Neuron (in vitro differentiated cells): ENCODE measurements at regions not wholly inside any gene's neighbourhood (a gene's known extent, or its start where the extent isn't known, plus 50 kb on each side); places are given as distances from the start of the nearest gene placed in this dataset.

Experiments used
- H2AFZ ChIP-seq: one replicate; pipeline ENCODE4 v1.6.1; 2013; ENCODE audit warnings: low read depth, mild to moderate bottlenecking, inconsistent platforms, low read length, moderate library complexity
- H3K27me3 ChIP-seq: one replicate; pipeline ENCODE4 v1.6.1; 2013; ENCODE audit warnings: low read length; ENCODE audit not compliant: insufficient read depth
- H3K36me3 ChIP-seq: one replicate; pipeline ENCODE4 v1.6.1; 2013; ENCODE audit warnings: low read length; ENCODE audit not compliant: insufficient read depth
- H3K4me1 ChIP-seq: one replicate; pipeline ENCODE4 v1.6.1; 2013; ENCODE audit warnings: low read length; ENCODE audit not compliant: insufficient read depth
- H3K4me3 ChIP-seq: 2 replicates; pipeline ENCODE4 v1.5.1; 2013; ENCODE audit warnings: mild to moderate bottlenecking, low read length, moderate library complexity
- H3K9me3 ChIP-seq: one replicate; pipeline ENCODE4 v1.6.1; 2013; ENCODE audit warnings: low read length

DNA sequence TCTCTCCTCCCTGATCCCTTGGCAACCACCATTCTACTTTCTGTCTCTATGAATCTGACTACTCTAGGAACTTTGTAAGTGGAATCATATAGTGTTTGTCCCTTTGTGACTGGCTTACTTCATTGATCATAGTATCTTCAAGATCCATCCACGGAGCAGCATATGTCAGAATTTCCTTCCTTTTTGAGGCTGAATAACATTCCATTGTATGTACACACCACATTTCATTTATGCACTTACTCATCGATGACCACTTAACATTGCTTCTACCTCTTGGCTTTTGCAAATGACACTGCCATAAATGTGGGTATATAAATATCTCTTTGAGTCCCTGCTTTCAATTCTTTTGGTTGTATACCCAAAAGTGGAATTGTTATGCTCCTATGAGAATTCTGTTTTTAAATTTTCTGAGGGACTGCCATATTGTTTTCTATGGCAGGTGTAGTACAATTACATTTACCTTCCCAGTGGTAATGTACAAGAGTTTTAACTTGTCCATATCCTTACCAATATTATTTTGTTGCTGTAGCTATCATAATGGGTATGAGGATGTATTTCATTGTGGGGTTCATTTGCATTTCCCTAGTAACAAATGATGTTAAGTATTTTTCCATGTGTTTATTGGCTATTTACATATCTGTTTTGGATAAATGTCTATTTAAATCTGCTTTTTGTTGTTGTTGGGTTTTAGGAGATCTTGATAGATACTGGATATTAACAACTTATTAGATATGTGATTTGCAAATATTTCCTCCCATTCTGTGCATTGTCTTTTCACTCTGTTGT lies 466.1 kb downstream of the C4orf33 start:
- H3K36me3 ChIP-seq = no peaks in the 10 kb centered on the region
- H3K4me3 ChIP-seq = no peak overlapping the region
- H3K9me3 ChIP-seq = no peaks in the 10 kb centered on the region
- H3K27me3 ChIP-seq = no peaks in the 10 kb centered on the region
- no peaks in the 10 kb centered on the region for H3K4me1 ChIP-seq
- no peak overlapping the region for H2AFZ ChIP-seq

DNA sequence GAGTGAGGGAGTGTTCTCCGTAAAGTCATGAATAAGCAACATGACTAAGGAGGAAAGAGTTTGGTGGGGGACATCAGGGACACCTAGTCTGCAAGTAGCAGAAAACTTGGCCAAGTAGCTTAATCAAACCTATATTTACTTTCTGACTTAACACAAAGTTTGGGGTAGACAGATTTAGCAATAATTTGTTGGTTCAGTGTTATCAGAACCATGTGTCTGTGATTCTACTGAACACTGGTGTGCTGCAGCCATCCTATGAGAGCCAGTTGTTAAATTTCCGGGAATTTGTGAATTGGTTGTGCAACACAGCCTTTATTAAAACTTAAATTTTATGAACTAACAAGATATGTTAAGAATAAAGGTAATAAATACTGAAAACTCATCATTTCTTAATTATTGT lies 469.3 kb downstream of the C4orf33 start:
- Histone ChIP-seq H3K9me3 (no peaks in the 10 kb centered on the region), H3K36me3 (no peaks in the 10 kb centered on the region), H3K4me1 (no peaks in the 10 kb centered on the region)

DNA sequence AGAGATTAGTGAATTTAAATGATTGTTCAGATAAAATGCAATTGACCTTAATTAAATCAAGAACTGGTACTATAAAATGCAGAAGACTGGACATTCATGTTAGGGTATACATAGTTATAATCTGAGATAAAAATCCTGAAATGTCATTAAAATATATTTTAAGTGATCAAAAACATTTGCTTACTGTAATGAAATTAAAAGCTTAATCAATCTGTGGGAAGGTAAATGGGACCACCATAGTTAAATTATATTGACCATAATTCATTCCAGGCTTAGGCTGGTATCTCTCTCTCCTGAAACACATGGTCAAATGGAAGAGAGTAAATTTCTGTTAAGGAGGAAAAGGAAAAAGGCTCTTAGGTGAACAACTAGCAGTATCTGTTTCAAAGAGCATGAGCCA lies 474.4 kb downstream of the C4orf33 start:
- Histone ChIP-seq H3K4me1 (no peaks in the 10 kb centered on the region), H2AFZ (no peak overlapping the region), H3K27me3 (no peaks in the 10 kb centered on the region), H3K36me3 (no peaks in the 10 kb centered on the region), H3K4me3 (no peak overlapping the region), H3K9me3 (no peaks in the 10 kb centered on the region)

More for the DNA sequence above, 469.3 kb downstream of the C4orf33 start:
- Histone ChIP-seq H3K4me3 (no peak overlapping the region), H3K27me3 (no peaks in the 10 kb centered on the region), H2AFZ (no peak overlapping the region)

DNA sequence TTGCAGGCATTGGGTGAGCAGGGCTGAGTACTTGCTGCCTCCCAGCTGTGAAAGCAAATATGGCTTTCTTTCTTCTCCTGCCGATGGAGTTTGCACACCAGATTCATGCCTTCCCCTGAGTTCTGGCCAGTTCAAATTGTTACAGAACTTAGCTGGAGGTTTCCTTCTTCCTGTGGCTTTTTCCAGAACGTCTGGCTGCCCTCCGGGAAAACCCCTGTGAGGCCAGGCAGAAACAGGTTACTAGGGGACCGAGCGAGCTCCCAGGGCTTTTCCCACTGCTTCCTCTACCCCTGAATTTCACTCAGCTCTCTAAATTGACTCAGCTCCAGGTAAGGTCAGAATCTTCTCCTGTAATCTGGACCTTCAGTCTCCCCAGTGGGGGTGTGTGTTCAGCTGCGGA lies 482.4 kb downstream of the C4orf33 start:
- Histone ChIP-seq H3K27me3 (no peaks in the 10 kb centered on the region), H3K9me3 (no peaks in the 10 kb centered on the region), H3K36me3 (no peaks in the 10 kb centered on the region), H3K4me1 (no peaks in the 10 kb centered on the region), H2AFZ (no peak overlapping the region), H3K4me3 (no peak overlapping the region)

DNA sequence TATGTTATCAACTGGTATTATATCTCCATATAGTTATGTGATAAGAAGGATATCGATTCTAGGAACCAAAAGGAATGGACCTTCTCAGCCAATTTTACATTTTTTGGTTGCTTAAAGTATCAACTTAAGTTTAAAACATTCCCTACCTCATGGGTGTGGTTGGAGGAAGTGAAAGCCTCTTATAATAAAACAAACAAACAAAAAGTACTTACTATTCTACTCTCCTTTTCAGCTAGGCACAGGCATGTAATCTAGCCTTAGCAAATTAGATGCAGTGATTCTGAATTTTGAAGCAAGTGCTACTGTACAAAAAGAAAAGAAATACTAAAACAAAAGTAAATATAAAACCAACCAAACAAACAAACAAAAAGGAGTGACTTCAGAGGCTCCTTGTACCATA lies 485.4 kb downstream of the C4orf33 start:
- Histone ChIP-seq H2AFZ (no peak overlapping the region), H3K9me3 (no peaks in the 10 kb centered on the region), H3K4me3 (no peak overlapping the region), H3K4me1 (no peaks in the 10 kb centered on the region), H3K27me3 (no peaks in the 10 kb centered on the region), H3K36me3 (no peaks in the 10 kb centered on the region)

DNA sequence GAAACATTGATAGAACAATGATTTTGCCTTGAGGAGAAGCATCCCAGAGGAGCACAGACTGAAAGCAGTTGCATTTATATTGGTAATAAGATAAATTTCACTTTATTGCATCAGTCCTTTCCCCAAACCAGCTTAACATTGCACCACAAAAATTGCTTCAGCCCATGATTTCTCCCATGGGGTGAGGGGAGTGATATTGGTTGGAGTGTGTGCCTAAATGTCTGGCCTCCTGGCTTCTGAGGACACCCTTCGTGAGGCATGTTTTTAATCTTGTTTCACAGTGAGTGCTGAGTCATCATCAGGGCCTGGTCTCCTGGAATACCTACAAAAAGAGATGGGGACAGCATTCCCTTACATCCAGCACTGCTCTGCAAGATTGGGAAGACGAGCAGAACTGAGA lies 487.9 kb downstream of the C4orf33 start:
- H3K4me3 ChIP-seq = no peak overlapping the region
- H3K4me1 ChIP-seq = no peaks in the 10 kb centered on the region
- no peaks in the 10 kb centered on the region for H3K27me3 ChIP-seq
- no peaks in the 10 kb centered on the region for H3K9me3 ChIP-seq
- H3K36me3 ChIP-seq = no peaks in the 10 kb centered on the region
- no peak overlapping the region for H2AFZ ChIP-seq

DNA sequence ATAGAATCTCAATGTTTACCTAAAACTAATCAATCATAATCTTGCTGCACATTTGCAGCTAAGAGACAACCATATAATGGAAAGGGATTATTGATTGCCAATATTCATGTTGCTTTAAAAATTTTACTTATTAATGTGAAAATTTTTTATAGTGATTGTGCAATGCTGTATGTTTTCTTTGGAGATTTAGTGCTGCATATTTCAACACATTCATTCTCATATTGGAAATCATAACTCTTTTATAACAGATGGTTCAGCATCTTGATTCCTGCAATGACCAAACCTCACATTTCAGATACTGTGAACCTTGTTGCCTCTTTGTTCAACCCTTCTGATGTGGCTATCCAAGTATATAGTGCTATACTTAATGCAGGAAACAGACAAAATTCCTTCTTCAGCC lies 502.6 kb downstream of the C4orf33 start:
- Histone ChIP-seq H3K27me3 (no peaks in the 10 kb centered on the region), H3K4me1 (no peaks in the 10 kb centered on the region), H3K4me3 (no peak overlapping the region), H2AFZ (no peak overlapping the region), H3K36me3 (no peaks in the 10 kb centered on the region), H3K9me3 (no peaks in the 10 kb centered on the region)

DNA sequence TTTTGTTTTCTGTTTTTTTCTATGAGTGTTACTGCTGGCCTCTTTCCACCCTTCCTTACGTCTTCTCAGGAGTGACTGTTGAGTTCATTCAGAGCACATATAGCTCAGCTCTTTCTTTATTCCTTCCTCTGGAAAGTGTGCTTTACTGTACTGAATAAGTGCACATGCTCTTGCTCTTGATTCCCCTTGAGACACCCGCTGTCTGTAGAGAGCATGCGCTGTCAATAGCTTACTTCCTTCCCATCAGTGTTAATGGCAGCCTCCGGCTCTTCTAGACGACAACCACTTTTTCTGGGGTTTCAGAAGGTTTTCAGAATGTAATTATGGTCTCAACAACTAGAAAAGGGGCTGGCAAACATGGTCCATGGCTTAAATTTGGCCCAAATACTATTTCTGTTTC lies 504.9 kb downstream of the C4orf33 start:
- Histone ChIP-seq H2AFZ (no peak overlapping the region), H3K9me3 (no peaks in the 10 kb centered on the region), H3K36me3 (no peaks in the 10 kb centered on the region), H3K4me3 (no peak overlapping the region), H3K4me1 (no peaks in the 10 kb centered on the region), H3K27me3 (no peaks in the 10 kb centered on the region)

DNA sequence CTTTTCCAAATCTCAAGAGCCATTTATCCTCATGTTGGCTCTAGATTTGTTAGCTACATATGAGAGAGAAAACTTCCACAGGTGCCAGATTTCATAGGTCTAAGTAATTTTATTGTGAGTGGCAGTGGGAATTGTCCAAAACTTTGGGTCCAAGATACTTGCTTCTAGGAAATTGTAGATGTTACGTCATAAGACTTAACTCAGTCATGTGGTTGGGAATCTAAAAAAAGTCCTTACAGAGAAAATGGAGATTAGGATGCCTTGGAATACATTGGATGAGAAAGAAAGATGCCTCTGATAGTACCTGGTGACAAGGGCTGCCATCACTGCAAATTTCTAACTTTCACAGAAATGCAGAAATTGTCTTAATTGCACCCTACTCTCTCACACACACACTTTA lies 506.5 kb downstream of the C4orf33 start:
- Histone ChIP-seq H3K36me3 (no peaks in the 10 kb centered on the region), H2AFZ (no peak overlapping the region)

DNA sequence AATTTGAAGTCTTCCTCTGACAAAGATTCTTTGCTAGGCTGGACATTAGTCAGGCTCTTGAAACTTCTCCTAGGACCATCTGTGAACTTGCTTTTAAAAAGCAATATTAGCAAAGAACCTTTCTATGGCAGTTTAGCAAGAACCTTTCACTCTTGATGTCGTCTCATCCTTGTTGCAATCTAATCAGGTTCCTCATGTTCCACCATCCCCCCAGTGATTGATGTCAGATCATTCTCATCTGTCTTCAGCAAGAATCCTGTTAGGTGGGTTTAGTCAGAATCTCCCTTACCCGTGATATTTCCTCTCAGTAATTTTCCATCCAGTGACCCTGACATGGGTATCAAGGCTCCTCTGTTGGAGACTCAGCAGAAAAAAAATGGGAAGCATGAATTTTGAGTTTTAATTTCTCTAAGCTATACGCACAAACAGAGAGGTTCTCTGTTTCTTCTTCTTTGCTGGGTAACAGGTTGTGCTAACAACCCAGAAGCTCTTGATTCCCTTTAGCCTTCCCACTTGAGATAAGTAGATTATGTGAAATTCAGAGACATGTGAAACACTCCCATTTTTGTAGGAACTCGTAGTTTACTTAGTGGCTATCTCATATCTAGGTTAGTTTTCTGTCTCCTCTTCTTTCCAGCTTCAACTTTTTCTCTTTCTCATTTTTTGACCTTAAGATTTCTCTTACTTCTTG lies 507.4 kb downstream of the C4orf33 start:
- Histone ChIP-seq H3K36me3 (no peaks in the 10 kb centered on the region), H3K4me3 (no peak overlapping the region), H3K27me3 (no peaks in the 10 kb centered on the region), H3K4me1 (no peaks in the 10 kb centered on the region), H2AFZ (no peak overlapping the region), H3K9me3 (no peaks in the 10 kb centered on the region)

More for the DNA sequence above, 506.5 kb downstream of the C4orf33 start:
- H3K4me1 ChIP-seq = no peaks in the 10 kb centered on the region
- no peak overlapping the region for H3K4me3 ChIP-seq
- H3K27me3 ChIP-seq = no peaks in the 10 kb centered on the region
- H3K9me3 ChIP-seq = no peaks in the 10 kb centered on the region

DNA sequence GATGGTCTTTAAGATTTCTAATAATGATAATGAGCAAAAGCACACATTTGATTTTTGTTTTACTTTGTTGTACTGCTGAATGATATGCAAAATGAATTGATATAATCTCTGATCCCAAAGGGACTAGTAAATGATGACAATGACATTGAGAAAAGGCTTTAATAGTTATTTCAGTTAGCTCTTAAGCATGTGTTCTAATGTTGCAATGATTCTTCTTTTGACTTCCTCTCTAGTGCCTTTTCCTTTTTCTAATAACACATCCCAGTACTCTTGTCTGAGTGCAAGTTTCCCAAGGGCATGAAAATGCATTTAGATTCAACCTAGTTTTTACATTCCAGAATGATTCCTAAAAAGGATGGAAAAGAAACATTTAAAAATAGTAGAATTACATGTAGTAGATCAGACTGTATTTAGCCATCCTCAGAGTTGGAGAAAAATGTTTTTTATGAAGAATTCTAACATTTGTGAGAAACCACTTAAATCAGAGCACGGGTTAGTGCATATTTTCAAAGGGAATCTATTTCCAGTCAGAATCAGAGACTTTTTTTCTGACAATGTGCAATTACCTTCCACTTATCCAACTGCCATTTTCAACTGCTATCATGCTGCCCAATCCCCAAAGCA lies 508.8 kb downstream of the C4orf33 start:
- no peak overlapping the region for H2AFZ ChIP-seq
- no peaks in the 10 kb centered on the region for H3K27me3 ChIP-seq
- H3K36me3 ChIP-seq = no peaks in the 10 kb centered on the region
- no peaks in the 10 kb centered on the region for H3K9me3 ChIP-seq
- H3K4me1 ChIP-seq = no peaks in the 10 kb centered on the region
- H3K4me3 ChIP-seq = no peak overlapping the region

DNA sequence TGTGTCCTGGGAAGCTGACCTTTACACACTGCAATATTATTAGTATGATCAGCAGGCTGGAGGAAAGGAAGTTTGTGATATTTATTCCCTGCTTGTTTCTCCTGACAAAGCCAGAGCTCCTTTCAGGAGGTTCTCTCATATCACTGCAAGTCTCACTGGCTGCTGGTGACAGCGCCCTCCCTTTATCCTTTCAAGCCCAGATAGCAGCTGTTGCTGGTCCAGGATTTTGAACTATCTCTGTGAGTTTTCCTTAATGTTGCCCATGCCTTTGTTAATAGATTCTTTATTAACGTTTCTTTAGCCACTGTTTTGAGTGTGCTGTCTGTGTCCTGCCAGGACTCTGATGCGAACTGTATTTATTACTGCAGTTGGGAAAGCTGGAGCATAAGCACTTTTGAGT lies 518.7 kb downstream of the C4orf33 start:
- no peaks in the 10 kb centered on the region for H3K36me3 ChIP-seq
- H3K4me3 ChIP-seq = no peak overlapping the region
- H2AFZ ChIP-seq = peak overlapping the region; percentile 41
- H3K4me1 ChIP-seq = no peaks in the 10 kb centered on the region
- no peaks in the 10 kb centered on the region for H3K27me3 ChIP-seq
- no peaks in the 10 kb centered on the region for H3K9me3 ChIP-seq

DNA sequence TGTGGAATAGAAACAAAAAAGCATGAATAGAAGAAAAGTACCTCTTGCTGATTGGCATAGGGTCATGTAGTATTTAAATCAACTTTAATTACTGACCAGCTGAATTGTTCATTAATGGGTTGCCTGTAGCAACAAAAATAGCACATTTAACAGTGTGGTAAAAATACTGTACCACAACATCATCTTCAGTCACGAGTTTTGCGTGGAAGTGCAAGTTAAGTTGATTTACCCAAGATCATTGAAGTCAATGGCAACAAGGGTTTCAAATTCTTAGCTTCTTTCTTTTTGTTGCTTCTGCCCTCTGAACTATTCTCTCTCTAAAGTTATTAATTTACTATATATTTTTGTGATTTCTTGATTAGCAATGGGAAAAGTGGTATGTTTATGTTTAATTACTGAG lies 526.6 kb downstream of the C4orf33 start:
- no peak overlapping the region for H2AFZ ChIP-seq
- no peaks in the 10 kb centered on the region for H3K27me3 ChIP-seq
- no peaks in the 10 kb centered on the region for H3K9me3 ChIP-seq
- no peak overlapping the region for H3K4me3 ChIP-seq
- H3K36me3 ChIP-seq = no peaks in the 10 kb centered on the region
- H3K4me1 ChIP-seq = no peaks in the 10 kb centered on the region
